Cerebellar nuclear complex (tissue), 1 donor: ENCODE measurements at regions not wholly inside any gene's neighbourhood (a gene's known extent, or its start where the extent isn't known, plus 50 kb on each side); places are given as distances from the start of the nearest gene placed in this dataset.
"Not testable (repeated sequence)": the region's sequence is repeated elsewhere in the genome, so short reads cannot be mapped to it uniquely, and the experiment has no call there.

Source experiments
- DNase-seq, 2 experiments: peaks; one replicate each; lab custom pipeline; 2025; lab: John Stamatoyannopoulos, UW

GRCh38 chr3:64390893-64391292, 165.6 kb upstream of the PRICKLE2 start:
- DNase-seq: no peak

GRCh38 chr3:64388886-64389285, 163.6 kb upstream of the PRICKLE2 start:
- DNase-seq: no peak

DNA sequence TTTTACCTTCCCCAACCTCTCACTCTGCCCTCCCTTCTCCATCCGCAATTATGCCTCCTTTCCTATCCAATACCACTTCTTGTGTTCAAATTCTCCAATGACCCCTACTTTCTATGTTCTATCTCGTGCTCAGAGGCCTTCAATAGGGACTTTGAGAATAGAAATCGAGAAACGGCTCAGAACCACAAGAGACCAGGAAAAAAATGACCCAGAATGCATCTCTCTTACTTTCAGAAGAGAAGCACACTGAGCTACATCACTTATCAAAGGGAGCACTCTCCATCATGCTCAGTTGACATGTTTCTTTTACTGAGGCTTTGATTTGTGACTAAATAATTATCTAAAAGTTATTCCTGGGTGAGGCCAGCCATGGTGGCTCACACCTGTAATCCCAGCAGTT, 162.4 kb upstream of the PRICKLE2 start:
- DNase-seq: no peak

- DNase-seq: no peak
Observed at GRCh38 chr3:64385277-64385676, 160.0 kb upstream of the PRICKLE2 start.

- DNase-seq: no peak
Observed at GRCh38 chr3:64384561-64384960, 159.3 kb upstream of the PRICKLE2 start.

DNA sequence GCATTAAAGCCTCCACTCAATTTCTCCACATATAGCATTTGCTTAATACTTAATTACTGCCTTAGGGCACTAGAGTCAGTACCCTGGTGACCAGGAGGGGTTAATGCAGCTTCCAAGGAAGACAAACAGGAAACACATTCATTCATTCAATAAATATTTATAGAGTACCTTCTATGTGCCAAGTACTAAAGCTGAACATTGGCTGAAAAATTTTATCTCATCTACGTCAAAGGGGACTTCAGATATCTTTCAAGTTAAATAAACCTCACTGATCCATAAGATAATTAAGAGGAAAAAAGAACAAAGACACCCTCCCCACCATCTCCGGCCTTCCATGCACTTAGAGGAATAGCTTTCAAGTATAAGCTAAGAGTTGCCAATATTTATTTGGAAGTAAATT, 156.9 kb upstream of the PRICKLE2 start:
- DNase-seq: no peak

- DNase-seq: no peak
Observed at GRCh38 chr3:64381367-64381766, 156.1 kb upstream of the PRICKLE2 start.

- DNase-seq: no peak
Observed at GRCh38 chr3:64380546-64380945, 155.3 kb upstream of the PRICKLE2 start.

- no peak for DNase-seq
Observed at GRCh38 chr3:64379221-64379620, 154.0 kb upstream of the PRICKLE2 start.

- no peak for DNase-seq
Observed at GRCh38 chr3:64377942-64378341, 152.7 kb upstream of the PRICKLE2 start.

DNA sequence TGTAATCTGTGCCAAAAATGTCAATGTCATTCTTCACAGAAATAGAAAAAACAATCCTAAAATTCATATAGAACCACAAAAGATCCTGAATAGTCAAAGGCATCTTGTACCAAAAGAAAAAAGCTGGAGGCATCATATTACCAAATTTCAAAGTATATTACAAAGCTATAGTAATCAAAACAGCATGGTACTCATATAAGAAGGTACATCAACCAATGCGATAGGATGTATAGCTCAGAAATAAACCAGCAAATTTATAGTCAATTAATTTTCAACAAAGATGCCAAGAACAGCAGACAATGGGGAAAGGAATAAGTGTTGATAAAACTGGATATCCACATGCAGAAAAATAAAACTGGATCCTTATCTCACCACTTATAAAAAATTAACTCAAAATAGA, 150.5 kb upstream of the PRICKLE2 start:
- no peak for DNase-seq

GRCh38 chr3:64369390-64369789, 144.1 kb upstream of the PRICKLE2 start:
- DNase-seq: no peak

DNA sequence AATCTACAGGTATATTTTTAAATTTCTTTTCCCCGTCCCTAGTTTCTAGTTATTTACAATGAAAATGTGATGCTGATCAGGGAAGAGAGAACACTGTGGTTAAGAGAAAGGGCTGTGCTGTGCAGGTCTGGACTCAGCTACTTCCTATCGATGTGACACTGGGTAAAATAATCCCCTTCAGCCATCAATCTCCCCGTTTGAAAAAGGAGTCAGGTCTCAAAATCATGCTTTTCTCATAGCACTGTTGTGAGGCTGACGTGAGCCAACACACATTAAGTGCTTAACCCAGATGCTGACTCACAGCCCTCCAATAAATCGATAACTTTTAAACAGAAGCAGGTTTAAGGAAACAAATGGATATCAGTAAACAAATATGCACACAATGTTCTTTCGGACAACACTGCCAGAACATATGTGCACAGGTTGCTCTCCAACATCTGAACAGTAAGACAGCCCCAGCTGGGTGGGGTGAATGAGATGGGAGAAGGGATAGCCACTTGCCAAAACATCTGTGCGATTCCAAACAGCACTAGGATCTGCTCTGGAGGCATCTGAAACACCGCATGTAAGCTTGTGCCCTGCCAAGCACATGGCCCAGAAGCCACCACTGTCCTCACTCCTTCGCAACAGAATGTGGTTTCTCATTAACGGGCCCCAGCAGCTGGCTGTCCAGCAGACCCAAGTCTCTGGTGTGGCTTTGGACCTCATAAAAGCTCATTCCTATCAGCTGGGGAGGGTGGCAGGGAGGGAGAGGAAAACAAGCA, 143.2 kb upstream of the PRICKLE2 start:
- DNase-seq: no peak

DNA sequence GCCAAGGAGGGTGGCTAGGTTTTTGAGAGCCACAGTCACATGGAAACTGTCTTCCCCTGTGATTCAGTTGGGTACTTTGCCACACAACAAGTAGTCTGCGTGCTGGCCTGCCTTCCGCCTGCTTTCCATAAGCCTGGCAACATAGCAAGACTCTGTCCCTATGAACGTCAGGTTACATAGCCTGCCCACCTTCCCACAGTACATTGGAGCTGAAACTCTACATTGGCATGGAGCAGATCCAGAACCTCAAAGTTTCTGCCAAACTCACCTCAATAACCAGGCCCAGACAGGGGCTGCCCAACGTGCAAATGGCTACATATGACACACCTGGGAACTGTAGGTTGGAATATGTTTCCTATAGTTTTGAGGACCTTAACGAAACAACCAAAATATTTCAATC, 140.6 kb upstream of the PRICKLE2 start:
- DNase-seq: no peak

- no peak for DNase-seq
Observed at GRCh38 chr3:64363842-64364241, 138.6 kb upstream of the PRICKLE2 start.

- DNase-seq: no peak
Observed at GRCh38 chr3:64361962-64362735, 136.9 kb upstream of the PRICKLE2 start.

GRCh38 chr3:64361036-64361435, 135.8 kb upstream of the PRICKLE2 start:
- DNase-seq: not testable (repeated sequence)

GRCh38 chr3:64360280-64360679, 135.0 kb upstream of the PRICKLE2 start:
- DNase-seq: no peak

GRCh38 chr3:64359735-64360134, 134.5 kb upstream of the PRICKLE2 start:
- DNase-seq: no peak

DNA sequence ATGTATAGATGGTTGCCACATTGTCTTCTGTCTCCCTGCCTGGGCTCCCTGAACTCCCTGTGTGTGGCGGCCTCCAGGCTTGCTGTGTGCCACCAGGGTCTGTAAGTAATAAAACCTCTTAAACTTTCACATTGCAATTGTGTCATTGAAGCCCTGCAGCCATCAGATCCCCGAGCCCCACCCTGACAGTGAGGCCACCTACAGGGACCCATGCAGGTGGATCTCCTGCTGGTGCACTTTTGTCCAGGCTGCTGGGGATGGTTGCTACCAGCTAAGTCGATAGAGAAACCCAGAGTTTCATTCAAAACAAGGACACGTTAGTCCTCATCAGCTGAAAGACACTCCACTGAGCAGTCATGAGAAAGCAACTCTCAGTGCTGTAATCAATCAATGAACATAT, 133.6 kb upstream of the PRICKLE2 start:
- no peak for DNase-seq

GRCh38 chr3:64358176-64358575, 132.9 kb upstream of the PRICKLE2 start:
- no peak for DNase-seq

DNA sequence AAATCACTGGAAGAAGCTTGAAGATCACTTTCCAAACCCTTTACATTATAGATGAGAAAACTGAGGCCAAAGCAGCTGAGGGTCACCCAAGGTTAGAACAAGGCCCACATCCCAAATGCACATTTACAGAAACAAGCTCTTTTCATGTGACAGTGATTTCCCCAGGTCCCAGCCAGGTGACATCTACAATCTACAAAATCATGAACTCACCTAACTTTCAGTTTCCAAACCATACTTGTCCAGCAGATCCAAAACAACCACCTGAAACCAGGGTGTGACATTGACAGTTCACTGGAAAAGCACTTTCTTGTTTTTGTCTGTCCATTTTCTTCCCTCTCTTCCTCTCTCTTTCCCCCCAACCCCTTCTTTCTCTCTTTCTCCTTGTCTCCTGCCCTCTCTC, 132.2 kb upstream of the PRICKLE2 start:
- no peak for DNase-seq

DNA sequence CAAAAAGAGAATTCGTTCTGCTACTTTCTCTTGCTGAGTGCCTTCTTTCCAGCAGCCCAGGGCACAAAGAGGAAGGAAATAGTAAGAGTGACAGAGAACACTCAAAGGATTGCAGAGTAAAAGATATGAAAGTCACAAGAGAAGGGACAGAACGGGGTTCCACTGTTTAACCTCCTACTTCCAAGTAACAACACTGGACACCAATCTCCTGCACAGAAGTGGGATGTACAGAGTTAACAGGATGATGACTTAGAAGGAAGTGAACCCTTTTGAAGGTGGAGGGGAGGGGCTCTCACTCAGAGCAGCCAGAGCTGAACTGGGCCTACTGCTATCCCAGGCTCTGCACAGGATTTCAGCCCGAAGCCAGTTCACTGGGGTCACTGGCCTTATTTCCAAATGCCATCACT, 130.1 kb upstream of the PRICKLE2 start:
- no peak for DNase-seq

- no peak for DNase-seq
Observed at GRCh38 chr3:64354956-64355355, 129.7 kb upstream of the PRICKLE2 start.
